GM10248 (cell line): ENCODE measurements at regions not wholly inside any gene's neighbourhood (a gene's known extent, or its start where the extent isn't known, plus 50 kb on each side); places are given as distances from the start of the nearest gene placed in this dataset.

Experiments used
- CTCF ChIA-PET: fragments of 300-600 bp; sonication (Branson Sonifier 250); formaldehyde crosslinking; extraction: SDS; loops from one replicate; lab custom pipeline; 2021; ENCODE audit warnings: antibody characterized with exemption; lab: Yijun Ruan, JAX
- POLR2A ChIA-PET: fragments of 350-650 bp; sonication (Branson Sonifier 250); formaldehyde crosslinking; extraction: SDS; loops from one replicate; lab custom pipeline; 2020; ENCODE audit warnings: antibody characterized with exemption; lab: Yijun Ruan, JAX
- DNase-seq: peaks from one replicate; pipeline ENCODE4 v3.0.0; 2012; ENCODE audit errors: extremely low spot score
- CTCF ChIP-seq: IDR thresholded peaks from 2 replicates; pipeline ENCODE4 v1.5.1; 2012; ENCODE audit warnings: mild to moderate bottlenecking, low read depth; ENCODE audit errors: extremely low read depth, missing control alignments, control extremely low read depth

GRCh38 chr9:126146254-126147145 lies 180.1 kb upstream of the MVB12B start:
- POLR2A ChIA-PET, result no interaction called here
- TF ChIP-seq CTCF, result peak; percentile 46
- peak; percentile 73 for DNase-seq
- CTCF ChIA-PET, result interaction anchor here (0.9 to 1.4 kb wide), 2 partner anchors 252 to 317 kb away, joined by 3 to 4 read pairs; no protein-coding TSS in a partner anchor

- no peak for DNase-seq
- POLR2A ChIA-PET, result no interaction called here
- no peak for TF ChIP-seq CTCF
- CTCF ChIA-PET, result no interaction called here
Measured at GRCh38 chr9:126147186-126147935, 179.3 kb upstream of the MVB12B start.

GRCh38 chr9:126147936-126148870 lies 178.4 kb upstream of the MVB12B start:
- POLR2A ChIA-PET, result no interaction called here
- DNase-seq, result no peak
- CTCF ChIA-PET, result no interaction called here
- no peak for TF ChIP-seq CTCF

- ChIA-PET POLR2A (no interaction called here), CTCF (no interaction called here)
- TF ChIP-seq CTCF, result no peak
- no peak for DNase-seq
Measured at GRCh38 chr9:126148994-126149393, 177.6 kb upstream of the MVB12B start.

GRCh38 chr9:126149661-126150060 lies 177.0 kb upstream of the MVB12B start:
- CTCF ChIA-PET, result no interaction called here
- TF ChIP-seq CTCF, result no peak
- no peak for DNase-seq
- POLR2A ChIA-PET, result no interaction called here
